Middle frontal gyrus (tissue), 1 donor: ENCODE measurements at regions not wholly inside any gene's neighbourhood (a gene's known extent, or its start where the extent isn't known, plus 50 kb on each side); places are given as distances from the start of the nearest gene placed in this dataset.
"Not testable (repeated sequence)": the region's sequence is repeated elsewhere in the genome, so short reads cannot be mapped to it uniquely, and the experiment has no call there.

ENCODE experiments used
- DNase-seq: peaks from one replicate; pipeline ENCODE4 v3.0.0-alpha.2; 2015; ENCODE audit warnings: low spot score; ENCODE audit errors: extremely low spot score

GRCh38 chr11:107276077-107276476, 181.5 kb downstream of the CWF19L2 start:
- DNase-seq = no peak

- no peak for DNase-seq
These were observed 182.0 kb downstream of the CWF19L2 start for GRCh38 chr11:107275632-107276031.

- DNase-seq = no peak
These were observed 183.5 kb downstream of the CWF19L2 start for GRCh38 chr11:107274138-107274537.

DNA sequence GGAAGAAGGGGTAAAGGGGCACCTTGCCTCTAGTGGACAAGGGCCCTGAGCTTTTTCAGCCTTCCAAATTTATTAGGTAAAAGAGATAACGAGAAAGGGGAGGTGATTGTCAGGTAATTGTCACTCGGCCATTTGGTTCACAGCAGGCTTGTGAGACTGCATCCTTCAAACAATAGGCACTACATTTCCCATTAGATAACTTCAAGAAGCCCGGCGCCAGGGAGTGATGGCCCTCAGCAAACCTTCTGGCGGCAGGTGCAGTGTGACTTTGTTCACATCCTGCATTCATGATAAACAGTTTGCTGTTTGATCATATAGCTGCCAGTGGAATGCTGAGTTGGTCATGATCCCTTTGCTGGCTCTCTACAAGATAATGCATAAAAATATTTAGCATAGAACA, 185.1 kb downstream of the CWF19L2 start:
- no peak for DNase-seq

GRCh38 chr11:107271425-107271824, 186.2 kb downstream of the CWF19L2 start:
- no peak for DNase-seq

DNA sequence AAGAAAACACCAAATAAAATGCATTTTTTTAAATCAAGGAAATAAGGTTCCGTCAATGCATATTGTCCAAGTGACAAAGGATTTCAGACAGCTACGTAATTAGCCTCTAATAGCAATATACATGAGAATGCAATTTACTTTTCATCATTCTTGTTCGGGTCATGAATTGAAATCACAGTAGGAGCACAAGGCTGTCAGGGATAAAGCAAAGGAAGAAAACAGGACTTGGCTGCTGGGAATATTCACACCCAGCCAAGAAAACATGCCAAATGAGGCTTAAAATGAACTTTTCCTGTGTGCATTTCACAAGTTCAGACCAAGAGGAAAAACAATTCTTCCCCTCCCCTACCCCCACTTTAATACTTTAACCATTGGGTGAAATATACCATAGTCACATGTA, 188.6 kb downstream of the CWF19L2 start:
- no peak for DNase-seq

- no peak for DNase-seq
These were observed 191.2 kb downstream of the CWF19L2 start for GRCh38 chr11:107266455-107266854.

DNA sequence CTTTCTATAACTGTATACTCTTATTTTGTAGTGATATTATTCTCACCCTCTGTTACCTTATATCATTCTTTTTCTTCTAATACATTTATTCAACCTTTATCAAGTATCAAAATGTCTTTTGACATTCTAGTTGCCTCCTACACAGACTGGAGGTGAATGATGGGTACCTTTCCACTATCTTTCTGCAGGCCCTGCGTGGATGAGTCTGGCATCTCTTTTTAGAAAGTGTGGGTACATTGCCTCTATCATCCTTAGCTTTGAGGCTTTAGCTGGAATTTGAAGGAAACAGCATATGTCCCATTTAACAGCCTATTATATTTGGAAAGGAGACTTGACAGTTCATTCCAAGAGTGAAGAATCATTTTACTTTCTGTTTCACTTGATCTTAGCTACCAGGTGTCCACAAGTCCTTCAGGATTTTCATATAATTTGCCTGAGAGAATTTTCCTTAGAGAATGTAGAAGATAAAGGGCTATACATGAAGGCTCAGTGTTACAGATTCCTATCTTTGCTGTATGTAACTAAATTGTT, 192.0 kb downstream of the CWF19L2 start:
- DNase-seq = peak; percentile 34

GRCh38 chr11:107263844-107264563, 193.6 kb downstream of the CWF19L2 start:
- no peak for DNase-seq

- DNase-seq = no peak
These were observed 197.8 kb downstream of the CWF19L2 start for GRCh38 chr11:107259811-107260221.

- no peak for DNase-seq
These were observed 199.9 kb downstream of the CWF19L2 start for GRCh38 chr11:107257710-107258109.

DNA sequence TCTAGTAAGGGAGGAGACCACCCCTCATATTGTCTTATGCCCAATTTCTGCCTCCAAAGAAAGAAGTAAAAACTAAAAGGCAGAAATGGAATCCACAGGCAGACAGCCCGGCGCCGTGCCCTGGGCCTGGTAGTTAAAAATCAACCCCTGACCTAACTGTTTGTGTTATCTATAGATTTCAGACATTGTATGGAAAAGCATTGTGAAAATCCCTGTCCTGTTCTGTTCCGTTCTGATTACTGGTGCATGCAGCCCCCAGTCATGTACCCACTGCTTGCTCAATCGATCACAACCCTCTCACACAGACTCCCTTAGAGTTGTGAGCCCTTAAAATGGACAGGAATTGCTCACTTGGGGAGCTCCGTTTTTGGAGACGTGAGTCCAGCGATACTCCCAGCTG, 204.0 kb downstream of the CWF19L2 start:
- DNase-seq = not testable (repeated sequence)

DNA sequence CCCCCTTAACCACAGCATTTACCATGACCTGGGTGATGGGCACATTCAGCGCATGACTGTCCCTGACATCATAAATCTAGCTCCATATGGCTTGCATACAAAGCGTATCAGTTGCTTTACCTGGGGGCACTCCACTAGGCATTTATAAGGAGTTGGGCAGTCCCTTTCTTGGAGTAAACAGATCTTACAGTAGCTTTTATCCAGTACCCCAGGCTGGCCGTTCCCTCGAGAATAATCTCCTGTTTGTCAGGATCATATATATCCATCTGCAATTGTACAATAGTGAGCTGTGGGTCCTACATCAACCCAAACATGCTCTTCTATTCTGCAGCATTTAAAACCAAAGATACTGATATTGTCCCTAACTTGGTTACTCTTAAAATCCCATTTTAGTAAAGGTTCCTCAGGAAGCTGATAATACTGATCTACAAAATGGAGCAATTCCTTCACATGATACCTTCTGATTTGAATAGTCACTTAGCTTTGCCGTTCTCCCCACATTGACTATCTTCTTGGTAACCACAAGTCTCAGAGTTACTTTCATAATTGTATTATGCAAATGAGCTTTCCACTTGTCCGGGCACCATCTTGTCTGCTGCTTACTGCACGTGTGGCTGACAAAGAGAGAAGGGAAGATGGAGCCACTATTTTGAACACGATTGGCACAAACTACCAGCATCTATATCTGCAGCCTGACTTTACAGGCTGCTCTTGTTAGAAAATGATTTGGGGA, 205.0 kb downstream of the CWF19L2 start:
- no peak for DNase-seq

DNA sequence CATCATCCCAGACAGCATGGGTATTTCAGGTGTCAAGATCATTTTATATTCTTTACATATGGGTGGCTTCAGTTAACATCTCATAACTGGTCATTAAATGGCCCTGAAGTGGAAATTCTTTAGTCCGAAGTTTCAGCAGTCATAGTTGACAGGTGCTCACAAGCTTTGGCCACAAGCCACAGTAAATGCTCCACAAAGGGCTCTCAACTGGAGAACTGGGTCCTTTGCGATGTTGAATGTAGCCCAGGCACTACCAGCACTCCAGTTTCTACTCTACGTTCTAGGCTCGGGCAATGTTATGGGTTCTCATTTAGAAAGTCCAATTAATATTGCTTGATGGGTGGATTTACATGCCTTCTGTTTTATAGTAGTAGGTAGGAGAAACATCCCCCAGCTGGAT, 206.3 kb downstream of the CWF19L2 start:
- DNase-seq = no peak

GRCh38 chr11:107250017-107250416, 207.6 kb downstream of the CWF19L2 start:
- no peak for DNase-seq

DNA sequence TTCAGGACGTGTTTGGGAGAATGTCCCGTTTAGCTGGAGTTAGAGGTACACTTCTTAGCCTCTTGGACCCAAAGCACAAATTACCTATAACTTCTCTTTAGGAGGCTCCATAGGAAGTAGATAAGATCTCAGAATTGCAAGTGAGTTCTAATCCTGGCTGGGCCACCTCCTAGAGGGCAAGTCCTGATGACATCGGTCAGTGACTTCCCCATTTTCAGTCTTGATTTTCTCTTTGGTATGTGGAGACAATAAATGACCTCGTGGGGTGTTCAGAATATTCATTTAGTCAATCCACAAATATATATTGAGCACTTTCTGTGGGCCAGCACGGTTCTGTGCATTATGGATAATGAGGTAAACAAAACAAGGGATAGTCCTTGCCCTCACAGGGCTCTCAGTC, 208.6 kb downstream of the CWF19L2 start:
- DNase-seq = no peak

GRCh38 chr11:107247167-107247861, 210.3 kb downstream of the CWF19L2 start:
- DNase-seq = no peak

DNA sequence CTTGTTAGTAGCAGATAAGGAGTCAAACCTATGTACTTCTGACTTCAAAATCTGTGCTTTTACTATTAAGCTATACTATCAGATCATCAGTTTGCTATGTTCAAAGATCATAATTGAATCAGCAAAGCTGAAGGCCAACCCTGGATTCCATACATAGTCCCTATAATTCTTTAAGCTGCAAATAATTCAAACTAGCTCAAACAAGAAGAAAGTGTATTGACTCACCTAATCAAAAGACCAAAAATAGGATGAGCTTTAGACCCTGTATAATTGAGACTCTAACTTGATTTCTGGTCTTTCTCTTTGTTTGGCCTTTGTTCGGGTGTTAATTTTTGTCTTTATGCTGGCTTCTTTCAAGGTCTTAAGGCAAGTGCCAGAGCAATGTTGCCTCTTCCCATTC, 213.7 kb downstream of the CWF19L2 start:
- DNase-seq = no peak

DNA sequence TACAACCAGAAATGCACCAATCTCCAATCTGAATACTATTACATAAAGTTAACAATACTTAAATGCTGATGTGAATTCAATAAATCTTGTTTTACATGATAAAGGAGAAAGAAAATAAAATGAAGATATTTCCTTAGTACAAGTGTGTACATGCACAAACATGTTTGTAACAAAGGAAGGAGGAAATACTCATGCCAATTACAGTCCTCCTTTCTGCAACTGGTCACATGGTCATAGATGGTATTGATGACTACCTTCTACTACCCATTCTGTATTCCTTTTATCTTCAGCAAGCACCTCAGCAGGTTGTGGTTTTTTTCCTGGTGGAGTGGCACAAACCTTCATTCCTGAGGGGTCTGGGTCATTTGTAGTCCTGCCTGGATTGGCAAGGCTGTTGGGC, 214.2 kb upstream of the GUCY1A2 start:
- DNase-seq = no peak

GRCh38 chr11:107224836-107225235, 206.6 kb upstream of the GUCY1A2 start:
- no peak for DNase-seq

GRCh38 chr11:107222916-107223460, 204.7 kb upstream of the GUCY1A2 start:
- DNase-seq = no peak

DNA sequence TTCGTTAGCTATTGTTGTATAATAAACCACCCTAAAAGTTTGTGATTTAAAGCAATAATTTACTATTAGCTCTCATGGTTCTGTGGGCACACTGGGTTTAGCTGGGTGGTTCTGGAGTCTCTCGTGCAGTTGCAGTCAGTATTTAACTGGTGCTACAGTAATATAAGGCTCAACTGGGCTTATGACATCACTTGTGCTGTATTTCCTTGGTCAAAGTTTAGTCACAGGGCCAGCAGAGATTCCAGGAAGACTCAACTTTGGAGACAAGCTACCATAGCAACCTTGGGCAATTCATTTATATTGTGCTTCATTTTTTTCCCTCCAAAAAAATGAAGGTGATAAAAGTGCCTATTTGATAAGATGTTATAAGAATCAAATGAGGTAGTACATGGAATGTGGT, 204.2 kb upstream of the GUCY1A2 start:
- no peak for DNase-seq
